ENCODE measurements at regions not wholly inside any gene's neighbourhood (a gene's known extent, or its start where the extent isn't known, plus 50 kb on each side); places are given as distances from the start of the nearest gene placed in this dataset.

- DNase-seq, result no peak
These were observed 118.9 kb downstream of the TOMM20 start for GRCh38 chr1:235009561-235010306.

GRCh38 chr1:235009074-235009473 is 119.6 kb downstream of the TOMM20 start:
- no peak for DNase-seq

- DNase-seq, result no peak
These were observed 120.4 kb downstream of the TOMM20 start for GRCh38 chr1:235008239-235008638.

GRCh38 chr1:235006816-235007215 is 121.8 kb downstream of the TOMM20 start:
- no peak for DNase-seq

- DNase-seq, result no peak
These were observed 122.4 kb downstream of the TOMM20 start for GRCh38 chr1:235006132-235006721.

- no peak for DNase-seq
These were observed 123.7 kb downstream of the TOMM20 start for GRCh38 chr1:235004840-235005391.

GRCh38 chr1:235004276-235004675 is 124.4 kb downstream of the TOMM20 start:
- DNase-seq, result no peak

GRCh38 chr1:235002706-235003300 is 125.8 kb downstream of the TOMM20 start:
- DNase-seq, result no peak

- no peak for DNase-seq
These were observed 129.1 kb downstream of the TOMM20 start for GRCh38 chr1:234999513-234999940.

GRCh38 chr1:234997896-234998741 is 130.5 kb downstream of the TOMM20 start:
- no peak for DNase-seq

GRCh38 chr1:234997201-234997895 is 131.3 kb downstream of the TOMM20 start:
- peak; percentile 92 to 96 for DNase-seq

- no peak for DNase-seq
These were observed 132.3 kb downstream of the TOMM20 start for GRCh38 chr1:234996245-234996757.

- no peak for DNase-seq
These were observed 134.0 kb downstream of the TOMM20 start for GRCh38 chr1:234994436-234995295.

- DNase-seq, result no peak
These were observed 136.6 kb downstream of the TOMM20 start for GRCh38 chr1:234992065-234992464.

- DNase-seq, result no peak
These were observed 137.5 kb downstream of the TOMM20 start for GRCh38 chr1:234990874-234991801.

GRCh38 chr1:234990328-234990675 is 138.3 kb downstream of the TOMM20 start:
- DNase-seq, result no peak

GRCh38 chr1:234989479-234990327 is 138.9 kb downstream of the TOMM20 start:
- no peak for DNase-seq

GRCh38 chr1:234989019-234989418 is 139.6 kb downstream of the TOMM20 start:
- no peak for DNase-seq

GRCh38 chr1:234988536-234988935 is 140.1 kb downstream of the TOMM20 start:
- no peak for DNase-seq
